HT1080 (cell line): ENCODE measurements at regions not wholly inside any gene's neighbourhood (a gene's known extent, or its start where the extent isn't known, plus 50 kb on each side); places are given as distances from the start of the nearest gene placed in this dataset.
A peak's percentile ranks its signal among the peaks of the same experiment; 100 is the strongest.
"Not testable (repeated sequence)": the region's sequence is repeated elsewhere in the genome, so short reads cannot be mapped to it uniquely, and the experiment has no call there.

Experiments used
- DNase-seq: peaks from one replicate; pipeline ENCODE4 v3.0.0-alpha.2; 2015; ENCODE audit warnings: low read depth

DNA sequence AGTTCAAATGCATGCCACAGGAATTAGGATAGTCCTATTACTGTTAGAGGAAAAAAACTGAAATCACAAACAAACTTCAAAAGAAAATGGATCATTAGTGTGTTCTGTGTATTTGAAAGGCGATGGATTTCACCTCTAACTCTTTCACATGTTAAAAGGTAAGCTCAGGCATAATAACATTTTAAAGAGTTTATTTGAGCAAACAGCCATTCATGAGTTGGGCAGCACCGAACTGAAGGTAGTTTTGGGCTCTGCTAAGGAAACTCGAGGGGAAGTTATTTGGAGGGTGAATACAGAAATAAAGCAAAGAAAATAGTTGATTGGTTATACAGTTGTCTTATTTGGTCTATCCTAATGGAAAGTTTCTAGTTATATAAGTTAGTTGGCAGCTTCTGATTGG lies 546.5 kb upstream of the POU3F2 start:
- DNase-seq = no peak

DNA sequence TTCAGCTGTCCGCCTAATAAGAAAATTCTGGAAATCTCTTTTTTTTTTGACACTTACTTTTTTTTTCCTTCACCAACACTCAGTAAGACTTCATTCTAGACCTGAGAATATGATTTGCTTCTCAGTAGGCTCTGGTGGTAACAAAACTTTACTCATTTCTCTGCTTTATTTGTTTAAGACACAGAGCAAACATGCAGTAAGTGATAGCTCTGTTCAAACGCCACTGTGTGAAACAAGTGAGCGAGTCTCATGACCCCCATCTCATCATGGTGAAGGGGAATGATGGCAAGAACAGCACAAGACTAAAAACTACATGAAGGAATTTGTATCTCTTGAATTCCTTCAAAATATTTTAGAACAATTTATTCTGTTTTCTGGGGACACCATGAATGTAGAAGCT lies 541.6 kb upstream of the POU3F2 start:
- no peak for DNase-seq

DNA sequence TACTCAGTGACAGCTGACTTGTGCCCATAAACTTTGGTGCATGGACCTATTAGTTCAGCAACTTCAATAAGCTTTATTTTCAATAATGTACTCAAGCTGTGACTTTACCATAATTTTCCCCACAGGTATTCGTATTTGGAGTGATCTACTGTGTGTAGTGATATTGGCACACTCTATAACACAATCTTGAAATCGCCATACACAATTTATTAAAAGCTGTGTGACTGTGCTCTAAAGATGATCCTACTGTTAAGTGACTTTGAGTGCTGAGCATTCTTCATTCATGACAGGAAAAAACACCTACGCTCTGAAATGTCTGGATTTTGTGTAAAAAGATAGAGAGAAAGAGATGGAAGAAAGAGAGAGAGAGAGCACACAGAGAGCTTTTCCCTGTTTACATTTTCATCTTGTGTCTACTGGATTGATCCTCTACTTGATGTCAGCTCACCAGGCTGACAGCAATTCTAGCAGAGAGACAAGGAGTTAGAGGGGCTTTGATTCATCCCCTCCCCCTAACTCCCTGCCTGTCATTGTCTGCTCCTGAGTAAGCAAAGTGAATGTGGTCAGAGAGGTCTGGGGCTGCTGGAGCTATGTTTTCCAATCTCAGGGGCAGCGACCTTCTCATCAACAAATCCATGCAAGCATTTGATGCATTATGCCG lies 538.7 kb upstream of the POU3F2 start:
- no peak for DNase-seq

DNA sequence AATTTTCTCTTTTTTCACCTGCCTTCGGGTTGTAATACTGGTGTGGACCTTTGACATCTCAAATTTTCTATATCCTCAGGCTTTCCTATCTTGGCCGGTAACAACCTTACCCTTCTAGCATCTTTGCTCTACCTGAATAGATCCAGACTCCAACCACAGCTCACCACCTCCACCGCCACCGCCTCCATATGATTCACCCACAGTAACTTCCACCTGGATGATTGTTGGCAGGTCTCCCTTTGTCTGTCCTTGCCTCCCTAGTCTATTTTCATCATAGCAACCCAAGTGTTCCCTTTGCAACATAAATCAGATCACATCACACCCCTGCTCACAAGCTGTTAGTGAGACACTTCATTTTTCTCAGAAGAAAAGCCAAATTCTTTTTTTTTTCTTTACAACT lies 525.8 kb upstream of the POU3F2 start:
- no peak for DNase-seq

DNA sequence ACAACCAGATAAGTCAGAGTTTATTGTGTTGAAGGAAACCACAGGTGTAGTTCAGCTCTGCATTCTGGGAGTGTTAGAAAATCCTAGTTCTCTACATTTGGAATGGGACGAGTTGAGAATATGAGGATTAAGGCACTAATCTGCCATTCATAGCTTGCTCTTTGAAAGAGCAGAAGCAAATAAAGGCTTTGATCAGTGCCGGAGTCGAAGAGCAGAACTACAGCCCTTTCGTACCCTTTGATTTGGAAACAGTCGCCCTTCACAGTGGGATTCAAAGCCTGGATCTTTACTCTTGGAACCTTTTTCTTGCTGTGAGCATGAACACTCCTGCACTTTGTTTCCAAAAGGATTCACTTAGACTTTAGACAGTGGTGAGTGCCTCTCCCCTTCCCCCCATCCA lies 523.9 kb upstream of the POU3F2 start:
- DNase-seq = no peak

DNA sequence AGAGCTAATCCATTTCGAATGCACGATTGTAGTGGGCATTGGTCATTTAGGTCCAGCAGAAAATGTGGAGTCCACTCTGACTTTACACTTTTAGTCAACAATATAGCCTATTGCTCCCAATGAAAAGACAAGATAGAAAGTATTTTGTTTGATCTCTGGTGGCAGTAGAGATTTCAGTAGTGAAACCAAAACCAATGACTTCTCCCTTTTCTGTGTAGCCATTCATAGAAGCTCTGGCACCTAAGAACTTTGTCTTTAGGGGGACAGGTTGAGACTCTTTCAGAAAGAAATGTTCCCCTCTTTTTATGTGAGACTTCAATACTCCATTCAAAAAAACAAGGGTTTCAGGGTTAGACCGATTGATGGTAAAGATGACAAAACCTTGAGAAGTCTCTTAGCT lies 510.8 kb upstream of the POU3F2 start:
- no peak for DNase-seq

DNA sequence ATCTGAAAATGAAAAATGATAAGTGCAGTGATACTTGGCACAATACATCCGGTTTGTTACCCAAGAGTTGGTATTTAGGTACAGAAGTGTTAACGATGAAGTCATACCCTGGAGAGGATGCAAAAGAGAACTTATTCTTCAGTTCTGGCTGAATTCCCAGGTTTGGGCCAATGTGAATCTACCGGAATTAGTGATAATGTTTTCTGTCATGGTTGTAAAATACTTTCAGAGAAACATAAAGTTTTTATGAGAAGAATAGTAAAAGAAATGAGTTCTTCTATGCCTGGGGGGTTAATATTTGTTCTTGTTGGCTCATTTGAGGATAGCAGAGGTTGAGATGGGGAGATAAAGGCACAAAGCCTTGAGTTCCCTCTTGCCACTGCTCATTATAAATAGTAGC lies 509.9 kb upstream of the POU3F2 start:
- peak; percentile 15 for DNase-seq

DNA sequence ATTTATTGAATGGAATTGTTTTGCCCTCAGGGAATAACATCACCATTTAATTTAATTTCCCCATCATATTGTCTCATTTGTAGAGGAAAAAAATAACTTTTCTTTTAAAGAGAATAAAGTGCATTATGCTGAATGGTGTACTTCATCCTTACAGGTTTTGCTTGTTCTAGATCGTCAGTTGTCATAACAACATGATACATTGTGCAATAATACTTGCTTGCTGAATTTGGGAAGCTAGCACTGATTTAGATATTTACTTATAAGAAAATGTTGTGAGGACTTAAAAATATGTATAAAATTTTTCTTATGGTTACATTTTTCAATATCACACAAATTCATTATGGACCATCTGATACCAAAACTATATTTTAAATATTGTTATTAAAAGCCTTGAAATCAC lies 509.0 kb upstream of the POU3F2 start:
- DNase-seq = no peak

DNA sequence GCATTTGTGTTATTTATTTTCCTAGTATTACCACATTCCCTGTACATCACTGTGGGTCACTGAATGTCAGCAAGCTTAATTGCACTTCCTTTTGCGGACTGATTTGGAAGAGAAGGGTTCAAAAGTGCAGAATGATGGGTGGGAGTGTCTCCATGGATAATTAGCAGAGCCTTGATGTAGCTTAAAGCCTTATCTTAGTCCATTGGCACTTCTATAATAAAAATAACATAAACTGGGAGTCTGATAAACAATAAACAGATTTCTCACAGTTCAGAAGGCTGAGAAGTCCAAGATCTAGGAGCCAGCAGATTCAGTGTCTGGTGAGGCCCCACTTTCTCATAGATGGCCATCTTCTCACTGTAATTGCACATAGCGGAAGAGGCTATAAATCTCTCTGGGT lies 501.1 kb upstream of the POU3F2 start:
- no peak for DNase-seq

DNA sequence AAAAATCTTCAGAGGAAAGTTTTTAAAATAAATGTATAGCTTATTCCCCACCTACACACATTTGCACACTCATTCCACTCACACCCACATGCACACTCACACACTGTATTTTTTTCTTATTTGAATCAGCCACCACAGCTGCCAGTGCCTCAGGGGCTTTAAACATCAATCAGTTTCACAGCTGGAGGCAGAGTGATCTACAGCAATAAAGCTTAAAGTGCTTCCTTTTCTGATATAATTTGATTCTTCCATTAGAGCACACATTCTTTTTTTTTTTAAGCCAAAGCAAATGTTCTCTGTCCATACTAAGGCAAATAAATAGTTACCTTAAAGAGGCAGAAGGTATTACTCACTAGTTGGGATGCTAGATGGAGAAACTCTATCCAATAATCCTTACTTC lies 498.8 kb upstream of the POU3F2 start:
- DNase-seq = no peak

DNA sequence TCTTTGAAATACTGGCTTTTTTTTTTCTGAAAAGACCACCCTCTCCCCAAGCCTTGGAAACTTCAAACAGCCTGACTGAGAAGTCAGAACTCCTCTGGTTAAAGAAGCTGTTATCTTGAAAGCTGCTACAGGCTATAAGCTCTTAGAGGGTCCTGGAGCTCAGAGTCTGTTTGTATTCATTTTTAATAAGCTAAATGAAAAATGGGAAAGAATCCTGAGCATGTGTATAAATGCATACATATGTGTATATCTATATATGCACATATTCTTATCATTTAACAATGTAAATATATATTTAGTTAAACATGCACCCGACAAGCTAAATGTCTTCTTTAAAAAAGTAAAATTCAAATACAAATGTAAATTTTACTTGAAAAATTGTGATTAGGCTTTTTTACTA lies 494.9 kb upstream of the POU3F2 start:
- no peak for DNase-seq

DNA sequence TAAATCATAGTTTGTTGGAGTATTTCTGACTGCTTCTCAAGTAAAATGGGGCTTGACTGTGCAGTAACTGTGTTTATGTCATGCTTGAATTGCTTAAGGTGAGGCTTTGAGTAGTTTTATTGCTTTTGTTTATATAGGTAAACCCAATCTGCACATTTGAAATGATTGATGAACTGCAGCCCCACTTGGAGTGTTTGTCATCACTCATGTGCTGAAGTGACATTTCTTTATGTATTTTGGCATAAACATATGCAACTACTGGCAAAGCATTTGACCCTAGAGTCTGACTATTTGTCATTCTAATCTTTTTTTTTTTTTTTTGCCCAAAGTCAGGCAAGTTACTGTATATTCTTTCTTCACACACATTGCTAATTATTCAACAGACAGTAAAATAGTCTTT lies 491.4 kb upstream of the POU3F2 start:
- no peak for DNase-seq

DNA sequence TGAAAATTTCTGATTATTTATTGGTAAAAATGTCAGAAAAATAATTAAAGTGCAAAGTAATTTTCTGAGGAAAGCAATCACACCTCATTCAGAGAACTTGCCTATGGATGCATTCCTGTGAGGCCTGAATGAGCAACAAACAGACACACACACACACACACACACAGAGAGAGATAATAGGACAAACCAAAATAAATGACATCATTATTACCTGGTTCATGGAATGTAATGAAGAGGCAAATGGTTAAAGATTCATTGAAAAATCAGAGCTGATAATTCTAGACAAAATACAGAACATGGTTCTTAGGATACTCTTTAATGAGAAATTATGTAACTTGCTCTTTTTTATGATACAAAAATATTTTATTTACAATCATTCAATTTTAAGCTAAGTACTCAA lies 490.6 kb upstream of the POU3F2 start:
- DNase-seq = no peak

DNA sequence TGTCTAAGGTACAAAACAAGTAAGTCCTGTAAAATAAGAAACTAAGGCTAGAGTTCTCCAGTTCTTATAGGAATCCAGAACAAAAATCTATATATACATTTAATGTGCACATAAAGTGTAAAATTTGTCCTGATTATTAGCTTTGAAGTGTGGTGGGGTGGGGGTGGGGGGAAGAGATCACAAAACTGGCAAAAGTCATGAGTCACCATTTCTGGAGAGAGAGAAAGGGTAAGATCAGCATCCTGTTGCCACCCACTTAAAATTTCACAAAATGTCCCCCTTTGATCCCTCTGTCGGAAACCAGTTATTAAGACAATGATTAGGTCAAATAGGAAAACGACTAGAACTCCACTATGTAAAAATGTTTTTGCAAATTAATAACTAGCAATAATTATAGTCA lies 482.0 kb upstream of the POU3F2 start:
- DNase-seq = no peak

DNA sequence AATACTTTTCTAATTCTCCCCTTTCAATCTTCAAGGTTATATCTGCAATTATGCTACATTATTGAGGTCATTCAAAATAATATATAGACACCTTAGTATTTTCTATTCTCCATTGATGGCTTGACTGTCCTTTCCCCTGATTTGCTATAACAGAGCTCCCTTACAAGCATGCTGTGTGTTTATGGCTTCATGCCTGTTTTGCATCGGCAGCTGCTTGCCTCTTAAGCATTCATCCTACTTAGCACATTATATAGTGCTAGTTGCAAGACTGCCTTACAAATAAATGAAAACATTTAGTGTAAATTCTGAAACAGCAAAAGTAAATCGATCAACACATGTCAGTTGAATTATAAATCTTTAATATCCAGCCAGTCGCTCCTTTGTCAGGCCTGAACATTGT lies 476.2 kb upstream of the POU3F2 start:
- no peak for DNase-seq

DNA sequence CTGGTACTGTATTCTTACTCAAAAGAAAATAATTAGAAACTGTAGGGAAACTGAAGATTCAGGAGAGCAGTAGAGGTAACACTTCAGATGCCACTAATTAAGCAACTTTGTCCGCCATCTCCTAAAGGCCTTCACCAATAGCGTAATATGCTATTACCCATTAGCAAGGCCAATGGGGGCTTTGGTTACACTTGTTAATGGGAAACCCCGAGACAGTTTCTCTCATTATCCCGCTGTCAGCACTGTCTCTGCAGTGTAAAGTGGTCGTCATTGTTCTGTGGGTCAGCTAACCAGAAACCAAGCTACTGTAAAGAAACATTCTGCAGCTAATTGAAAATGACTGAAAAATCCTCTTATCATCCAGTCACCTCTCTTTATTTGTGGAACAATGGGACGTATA lies 468.0 kb upstream of the POU3F2 start:
- DNase-seq = no peak

DNA sequence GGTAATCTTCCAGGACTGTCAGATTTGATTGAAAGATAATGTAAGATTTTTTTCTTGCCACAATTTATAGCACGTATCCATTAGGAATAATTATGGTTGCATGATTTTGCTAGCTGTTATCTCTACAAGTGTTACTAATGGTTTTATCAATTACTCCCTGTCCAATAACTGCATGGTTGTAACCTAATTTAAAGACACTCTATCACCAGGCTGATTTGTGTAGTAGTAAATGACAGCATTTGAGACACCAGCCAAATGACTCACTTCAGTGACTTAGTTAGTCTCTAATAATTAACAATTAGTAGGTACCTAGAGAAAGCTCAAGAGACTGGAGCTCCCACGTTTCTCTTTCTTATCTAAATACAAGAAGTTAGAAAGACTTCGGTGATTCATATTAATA lies 453.8 kb upstream of the POU3F2 start:
- DNase-seq = no peak

DNA sequence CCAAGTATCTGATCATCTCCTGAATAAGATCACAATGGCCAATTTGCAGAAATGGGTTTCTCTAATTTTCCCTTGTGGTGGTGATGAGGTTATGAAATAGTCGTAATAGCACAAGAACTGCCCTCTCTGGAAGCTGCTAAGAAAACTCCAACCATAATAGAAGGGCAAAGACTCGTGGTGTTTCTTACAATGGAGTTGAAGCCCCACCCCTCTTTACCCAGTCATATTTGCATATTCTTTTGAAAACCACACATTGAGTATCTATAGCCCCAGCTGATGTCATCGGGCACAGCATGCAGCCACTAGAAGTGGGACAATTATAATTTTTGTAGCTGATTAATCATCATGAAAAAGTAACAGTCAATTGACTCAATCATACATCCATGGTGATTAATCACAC lies 452.1 kb upstream of the POU3F2 start:
- DNase-seq = no peak

DNA sequence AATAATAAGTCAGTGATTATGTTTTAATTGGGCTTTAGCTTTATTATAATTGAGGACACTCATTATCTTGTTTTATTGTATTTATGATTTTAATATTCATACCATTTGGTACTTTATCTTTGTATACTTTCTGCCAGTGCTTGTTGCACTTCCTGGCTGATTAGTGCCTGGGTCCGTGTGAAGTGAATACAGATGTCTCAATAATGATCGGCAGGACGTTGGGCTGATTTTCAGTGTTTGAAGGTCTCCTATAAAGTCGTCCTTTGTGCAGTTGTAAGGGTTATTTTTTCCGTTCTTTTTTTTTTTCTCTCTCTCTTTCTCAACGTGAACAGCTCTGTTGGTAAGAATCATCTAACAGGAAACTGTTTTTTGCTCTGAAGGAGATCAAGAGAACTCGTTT lies 450.0 kb upstream of the POU3F2 start:
- no peak for DNase-seq

DNA sequence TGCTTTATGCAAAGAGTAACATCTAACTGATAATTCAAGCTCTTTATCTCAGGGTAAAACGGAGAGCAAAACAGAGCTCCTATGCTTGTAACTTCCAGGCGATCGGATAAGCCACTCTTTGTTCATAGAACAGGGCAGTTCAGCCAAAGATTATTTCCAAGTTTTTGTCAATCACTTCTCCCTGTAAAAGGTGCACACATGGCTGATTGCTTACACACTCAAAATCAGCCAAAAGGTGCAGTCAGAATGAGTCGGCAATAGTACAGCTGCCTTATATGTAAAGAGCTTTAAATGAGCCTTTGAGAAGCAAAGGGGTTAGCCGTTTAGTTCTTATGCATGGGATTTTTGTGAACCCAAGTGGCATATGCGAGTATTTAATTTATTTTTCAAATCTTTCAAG lies 449.6 kb upstream of the POU3F2 start:
- no peak for DNase-seq

DNA sequence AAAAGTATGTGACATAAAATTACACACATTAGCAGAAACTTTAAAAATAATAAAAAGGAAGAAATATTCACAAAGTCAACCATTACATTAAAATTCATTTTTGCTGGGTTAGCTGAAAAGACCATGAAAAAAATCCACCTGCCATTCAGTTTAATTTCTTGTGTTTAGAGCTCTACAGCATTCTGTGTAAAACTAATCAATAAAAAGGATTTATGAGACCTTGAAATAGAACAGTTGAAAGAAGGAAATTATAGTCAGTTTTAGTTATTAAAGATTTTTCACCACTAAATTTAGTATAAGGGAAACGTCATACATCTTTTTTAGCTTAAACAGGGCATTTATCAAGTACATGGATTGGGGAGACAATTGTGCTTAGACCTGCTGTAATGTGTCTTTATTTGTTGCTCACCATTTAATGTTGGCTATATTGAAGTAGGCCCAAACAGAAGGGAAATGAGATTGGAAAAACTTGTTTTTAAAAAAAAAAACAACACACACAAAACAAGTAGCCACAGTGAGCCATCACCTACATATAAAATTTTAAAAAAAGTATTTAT lies 438.7 kb upstream of the POU3F2 start:
- DNase-seq = no peak

DNA sequence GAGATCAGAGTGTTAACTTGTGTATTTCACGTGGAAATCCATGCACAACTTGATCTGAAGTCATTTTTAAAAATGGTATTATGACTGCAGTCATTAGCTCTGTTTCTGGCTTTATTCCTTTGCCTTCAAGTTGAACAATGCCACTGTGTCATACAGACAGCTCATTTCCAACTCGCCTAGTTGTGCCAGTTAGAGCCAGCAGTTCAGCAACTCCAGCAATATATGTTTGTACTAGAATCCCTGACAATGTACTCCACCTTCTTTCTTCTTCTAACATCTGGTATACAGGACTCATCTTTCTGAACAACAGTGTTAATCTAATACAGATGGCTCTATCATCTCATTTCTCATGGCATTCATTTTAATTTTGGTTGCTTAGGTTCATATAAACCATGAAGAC lies 418.3 kb upstream of the POU3F2 start:
- DNase-seq = no peak

DNA sequence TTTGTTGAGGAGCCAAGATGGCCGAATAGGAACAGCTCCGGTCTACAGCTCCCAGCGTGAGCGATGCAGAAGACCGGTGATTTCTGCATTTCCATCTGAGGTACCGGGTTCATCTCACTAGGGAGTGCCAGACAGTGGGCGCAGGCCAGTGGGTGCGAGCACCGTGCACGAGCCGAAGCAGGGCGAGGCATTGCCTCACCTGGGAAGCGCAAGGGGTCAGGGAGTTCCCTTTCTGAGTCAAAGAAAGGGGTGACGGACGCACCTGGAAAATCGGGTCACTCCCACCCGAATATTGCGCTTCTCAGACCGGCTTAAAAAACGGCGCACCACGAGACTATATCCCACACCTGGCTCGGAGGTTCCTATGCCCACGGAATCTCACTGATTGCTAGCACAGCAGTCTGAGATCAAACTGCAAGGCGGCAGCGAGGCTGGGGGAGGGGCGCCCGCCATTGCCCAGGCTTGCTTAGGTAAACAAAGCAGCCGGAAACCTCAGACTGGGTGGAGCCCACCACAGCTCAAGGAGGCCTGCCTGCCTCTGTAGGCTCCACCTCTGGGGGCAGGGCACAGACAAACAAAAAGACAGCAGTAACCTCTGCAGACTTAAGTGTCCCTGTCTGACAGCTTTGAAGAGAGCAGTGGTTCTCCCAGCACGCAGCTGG lies 417.7 kb upstream of the POU3F2 start:
- DNase-seq = not testable (repeated sequence)
